Keratinocyte (primary cell): ENCODE measurements at regions not wholly inside any gene's neighbourhood (a gene's known extent, or its start where the extent isn't known, plus 50 kb on each side); places are given as distances from the start of the nearest gene placed in this dataset.

Experiments
- DNase-seq: peaks from one replicate; pipeline ENCODE4 v3.0.0-alpha.2; 2011; ENCODE audit warnings: low read depth, missing footprints, low spot score
- FAIRE-seq: peaks from 2 replicates; lab custom pipeline; 2011; peaks lifted over from hg19 to GRCh38; lab: Jason Lieb, UNC
- H2AFZ ChIP-seq: 2 replicates; pipeline ENCODE4 v1.6.0; 2012; ENCODE audit warnings: low read length, control low read depth, inconsistent platforms; ENCODE audit not compliant: control insufficient read depth
- H3K27ac ChIP-seq: 2 replicates; pipeline ENCODE4 v1.5.1; 2011; ENCODE audit warnings: low read length; ENCODE audit not compliant: control insufficient read depth, insufficient read depth
- H3K27me3 ChIP-seq: 3 replicates; pipeline ENCODE4 v1.6.0; 2011; ENCODE audit warnings: low read length; ENCODE audit not compliant: control insufficient read depth, insufficient read depth; ENCODE audit errors: extremely low read depth
- H3K36me3 ChIP-seq, 2 experiments: 2 replicates in 1 of 2; 3 replicates in 1 of 2; pipeline ENCODE4 v1.5.1; 2011; ENCODE audit warnings: low read length in 2 of 2, mild to moderate bottlenecking in 1 of 2; ENCODE audit not compliant: control insufficient read depth in 2 of 2, insufficient read depth in 2 of 2; ENCODE audit errors: extremely low read depth in 1 of 2
- H3K4me1 ChIP-seq: 3 replicates; pipeline ENCODE4 v1.5.1; 2011; ENCODE audit warnings: low read length; ENCODE audit not compliant: control insufficient read depth, insufficient read depth; ENCODE audit errors: extremely low read depth
- H3K4me2 ChIP-seq: 3 replicates; pipeline ENCODE4 v1.6.0; 2011; ENCODE audit warnings: low read depth, low read length; ENCODE audit not compliant: control insufficient read depth, insufficient read depth; ENCODE audit errors: extremely low read depth
- H3K4me3 ChIP-seq, 3 experiments: fragments of 200-600 bp in 1 of 3; sonication (generic) in 1 of 3; 2 replicates in 2 of 3; 3 replicates in 1 of 3; pipeline ENCODE4 v1.5.1; 2011 to 2016; ENCODE audit warnings: low read length in 3 of 3, mild to moderate bottlenecking in 3 of 3, control low read depth in 2 of 3, inconsistent platforms in 1 of 3, low read depth in 1 of 3, mixed read lengths in 1 of 3, mixed run types in 1 of 3, moderate library complexity in 1 of 3; ENCODE audit not compliant: control insufficient read depth in 2 of 3, insufficient read depth in 2 of 3; ENCODE audit errors: extremely low read depth in 1 of 3
- H3K79me2 ChIP-seq: 2 replicates; pipeline ENCODE4 v1.6.0; 2012; ENCODE audit warnings: low read length; ENCODE audit not compliant: control insufficient read depth, insufficient read depth
- H3K9ac ChIP-seq: 3 replicates; pipeline ENCODE4 v1.6.0; 2011; ENCODE audit warnings: low read length; ENCODE audit not compliant: control insufficient read depth, insufficient read depth; ENCODE audit errors: extremely low read depth
- H3K9me1 ChIP-seq: 3 replicates; pipeline ENCODE4 v1.6.0; 2011; ENCODE audit warnings: low read length; ENCODE audit not compliant: control insufficient read depth, insufficient read depth; ENCODE audit errors: extremely low read depth
- H3K9me3 ChIP-seq: 2 replicates; pipeline ENCODE4 v1.5.1; 2012; ENCODE audit warnings: low read depth, low read length; ENCODE audit not compliant: control insufficient read depth
- H4K20me1 ChIP-seq: 3 replicates; pipeline ENCODE4 v1.6.0; 2011; ENCODE audit warnings: low read length; ENCODE audit not compliant: control insufficient read depth, insufficient read depth; ENCODE audit errors: extremely low read depth
- EZH2 ChIP-seq: IDR thresholded peaks from one replicate; pipeline ENCODE4 v1.6.1; 2012; ENCODE audit warnings: inconsistent platforms, mild to moderate bottlenecking, low read length, moderate library complexity
- dilution Hi-C: fragments of 300-500 bp; cut with MboI; formaldehyde crosslinking; loops from one replicate; pipeline ENCODE4 v1.7.0; 2020; ENCODE audit warnings: low sequenced_read_pairs; ENCODE audit not compliant: extremely low pct_ligation_motif_present
- TF ChIP-seq, protein P1 (sequence below), 3 experiments: IDR thresholded peaks in 1 of 3; conservative IDR thresholded peaks in 1 of 3; optimal IDR thresholded peaks in 1 of 3; 2 replicates in 2 of 3; 3 replicates in 1 of 3; pipeline versions ENCODE3 to v1.5.1; 2011; ENCODE audit warnings: low read length in 3 of 3, mild to moderate bottlenecking in 3 of 3, moderate library complexity in 2 of 3, control low read depth in 1 of 3, inconsistent platforms in 1 of 3; ENCODE audit not compliant: insufficient read depth in 2 of 3; ENCODE audit errors: extremely low read depth in 1 of 3

DNA sequence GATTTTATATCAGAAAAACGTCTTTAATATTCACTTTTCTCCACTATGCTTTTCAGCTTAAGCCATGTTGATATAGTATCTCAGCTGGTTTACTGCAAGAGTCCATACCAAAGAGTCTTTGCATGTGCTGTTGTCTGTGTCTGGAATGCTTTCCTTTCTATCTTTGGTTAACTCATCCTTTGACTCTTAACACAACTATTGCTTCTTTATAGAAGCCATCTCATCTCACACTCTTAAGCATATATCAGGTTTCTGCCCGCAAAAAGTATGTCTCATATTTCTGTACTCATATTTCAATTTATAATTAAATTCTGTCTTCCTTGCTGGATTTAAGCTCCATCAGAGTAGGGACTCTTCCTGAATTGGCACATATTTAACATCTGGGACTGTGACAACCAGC lies 220.9 kb upstream of the KCNK2 start:
- Histone ChIP-seq H3K4me2 (no peak overlapping the region), H3K9me1 (no peaks in the 10 kb centered on the region), H4K20me1 (no peaks in the 10 kb centered on the region), H3K36me3 (no peaks in the 10 kb centered on the region), H3K27me3 (no peaks in the 10 kb centered on the region), H3K79me2 (no peaks in the 10 kb centered on the region), H3K9ac (no peak overlapping the region), H3K4me1 (peaks cover 10% of the 10 kb centered on the region), H3K9me3 (no peaks in the 10 kb centered on the region), H2AFZ (no peak overlapping the region), H3K4me3 (no peak overlapping the region), H3K27ac (no peak overlapping the region)
- dilution Hi-C loops, result no loop called here
- no peak for DNase-seq
- no peak for TF ChIP-seq EZH2
- TF ChIP-seq, protein P1, sequence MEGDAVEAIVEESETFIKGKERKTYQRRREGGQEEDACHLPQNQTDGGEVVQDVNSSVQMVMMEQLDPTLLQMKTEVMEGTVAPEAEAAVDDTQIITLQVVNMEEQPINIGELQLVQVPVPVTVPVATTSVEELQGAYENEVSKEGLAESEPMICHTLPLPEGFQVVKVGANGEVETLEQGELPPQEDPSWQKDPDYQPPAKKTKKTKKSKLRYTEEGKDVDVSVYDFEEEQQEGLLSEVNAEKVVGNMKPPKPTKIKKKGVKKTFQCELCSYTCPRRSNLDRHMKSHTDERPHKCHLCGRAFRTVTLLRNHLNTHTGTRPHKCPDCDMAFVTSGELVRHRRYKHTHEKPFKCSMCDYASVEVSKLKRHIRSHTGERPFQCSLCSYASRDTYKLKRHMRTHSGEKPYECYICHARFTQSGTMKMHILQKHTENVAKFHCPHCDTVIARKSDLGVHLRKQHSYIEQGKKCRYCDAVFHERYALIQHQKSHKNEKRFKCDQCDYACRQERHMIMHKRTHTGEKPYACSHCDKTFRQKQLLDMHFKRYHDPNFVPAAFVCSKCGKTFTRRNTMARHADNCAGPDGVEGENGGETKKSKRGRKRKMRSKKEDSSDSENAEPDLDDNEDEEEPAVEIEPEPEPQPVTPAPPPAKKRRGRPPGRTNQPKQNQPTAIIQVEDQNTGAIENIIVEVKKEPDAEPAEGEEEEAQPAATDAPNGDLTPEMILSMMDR (optimal IDR thresholded peaks at IDR 0.05 in 1 of 3, IDR thresholded peaks at IDR 0.05 in 1 of 3, conservative IDR thresholded peaks at IDR 0.05 in 1 of 3; ENCODE audit: extremely low read depth in 1 of 3, insufficient read depth in 2 of 3, low read length in 3 of 3), result no peak
- FAIRE-seq, result no peak

DNA sequence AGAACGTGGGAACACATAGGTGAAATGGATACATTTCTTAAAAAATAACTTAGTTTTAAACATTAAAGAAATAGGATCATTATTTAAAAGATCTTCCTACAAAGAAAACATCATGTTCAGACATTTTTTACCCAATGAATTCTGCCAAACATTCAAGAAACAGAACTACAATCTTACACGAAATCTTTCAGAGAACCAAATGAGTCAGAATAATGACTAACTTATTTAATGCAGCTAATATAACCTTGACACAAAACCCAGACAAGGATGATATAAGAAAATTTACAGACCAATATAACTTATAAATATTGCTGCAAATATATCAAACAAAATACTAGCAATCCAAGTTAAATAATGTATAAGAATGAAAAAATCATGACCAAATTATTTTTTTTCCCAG lies 220.1 kb upstream of the KCNK2 start:
- Histone ChIP-seq H2AFZ (no peak overlapping the region), H3K9me3 (no peaks in the 10 kb centered on the region), H3K27ac (no peak overlapping the region), H3K36me3 (no peaks in the 10 kb centered on the region), H3K9ac (no peak overlapping the region), H3K4me2 (no peak overlapping the region), H3K4me1 (peaks cover 10% of the 10 kb centered on the region), H3K9me1 (no peaks in the 10 kb centered on the region), H4K20me1 (no peaks in the 10 kb centered on the region), H3K79me2 (no peaks in the 10 kb centered on the region), H3K4me3 (no peak overlapping the region), H3K27me3 (no peaks in the 10 kb centered on the region)
- FAIRE-seq, result no peak
- TF ChIP-seq, protein P1 (optimal IDR thresholded peaks at IDR 0.05 in 1 of 3, IDR thresholded peaks at IDR 0.05 in 1 of 3, conservative IDR thresholded peaks at IDR 0.05 in 1 of 3; ENCODE audit: extremely low read depth in 1 of 3, insufficient read depth in 2 of 3, low read length in 3 of 3), result no peak
- TF ChIP-seq EZH2, result no peak
- no peak for DNase-seq
- dilution Hi-C loops, result no loop called here
